ENCODE measurements at regions not wholly inside any gene's neighbourhood (a gene's known extent, or its start where the extent isn't known, plus 50 kb on each side); places are given as distances from the start of the nearest gene placed in this dataset.

DNA sequence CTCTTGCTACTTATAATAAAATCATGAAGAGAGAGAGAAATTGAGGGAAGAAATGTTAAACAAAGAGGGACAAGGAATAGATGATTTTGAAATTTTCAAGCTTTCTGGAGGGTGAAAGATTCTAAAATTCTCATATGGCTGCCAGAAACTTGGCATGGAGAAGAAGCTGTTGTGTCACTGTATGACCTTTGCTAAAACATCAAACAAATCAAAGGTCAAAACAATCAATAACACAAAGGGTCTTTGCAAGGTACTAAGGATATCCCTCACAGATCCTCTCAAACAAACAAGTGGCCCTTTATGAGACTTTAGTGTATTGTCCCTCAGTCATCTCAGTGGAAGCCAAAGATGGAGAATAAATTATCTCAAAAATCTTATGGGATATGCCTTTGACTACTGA lies 1039.2 kb upstream of the MIR17HG start:
- TF ChIP-seq, protein P1, sequence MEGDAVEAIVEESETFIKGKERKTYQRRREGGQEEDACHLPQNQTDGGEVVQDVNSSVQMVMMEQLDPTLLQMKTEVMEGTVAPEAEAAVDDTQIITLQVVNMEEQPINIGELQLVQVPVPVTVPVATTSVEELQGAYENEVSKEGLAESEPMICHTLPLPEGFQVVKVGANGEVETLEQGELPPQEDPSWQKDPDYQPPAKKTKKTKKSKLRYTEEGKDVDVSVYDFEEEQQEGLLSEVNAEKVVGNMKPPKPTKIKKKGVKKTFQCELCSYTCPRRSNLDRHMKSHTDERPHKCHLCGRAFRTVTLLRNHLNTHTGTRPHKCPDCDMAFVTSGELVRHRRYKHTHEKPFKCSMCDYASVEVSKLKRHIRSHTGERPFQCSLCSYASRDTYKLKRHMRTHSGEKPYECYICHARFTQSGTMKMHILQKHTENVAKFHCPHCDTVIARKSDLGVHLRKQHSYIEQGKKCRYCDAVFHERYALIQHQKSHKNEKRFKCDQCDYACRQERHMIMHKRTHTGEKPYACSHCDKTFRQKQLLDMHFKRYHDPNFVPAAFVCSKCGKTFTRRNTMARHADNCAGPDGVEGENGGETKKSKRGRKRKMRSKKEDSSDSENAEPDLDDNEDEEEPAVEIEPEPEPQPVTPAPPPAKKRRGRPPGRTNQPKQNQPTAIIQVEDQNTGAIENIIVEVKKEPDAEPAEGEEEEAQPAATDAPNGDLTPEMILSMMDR (conservative IDR thresholded peaks at IDR 0.05; ENCODE audit: low read depth, low read length), result no peak
- TF ChIP-seq EZH2 (IDR thresholded peaks at IDR 0.05; ENCODE audit: low read length, unreplicated experiment), result no peak
